Keratinocyte (primary cell): ENCODE measurements at regions not wholly inside any gene's neighbourhood (a gene's known extent, or its start where the extent isn't known, plus 50 kb on each side); places are given as distances from the start of the nearest gene placed in this dataset.

Source experiments
- DNase-seq: peaks from one replicate; pipeline ENCODE4 v3.0.0-alpha.2; 2011; ENCODE audit warnings: low read depth, missing footprints, low spot score
- FAIRE-seq: peaks from 2 replicates; lab custom pipeline; 2011; peaks lifted over from hg19 to GRCh38; lab: Jason Lieb, UNC
- H2AFZ ChIP-seq: 2 replicates; pipeline ENCODE4 v1.6.0; 2012; ENCODE audit warnings: low read length, control low read depth, inconsistent platforms; ENCODE audit not compliant: control insufficient read depth
- H3K27ac ChIP-seq: 2 replicates; pipeline ENCODE4 v1.5.1; 2011; ENCODE audit warnings: low read length; ENCODE audit not compliant: control insufficient read depth, insufficient read depth
- H3K27me3 ChIP-seq: 3 replicates; pipeline ENCODE4 v1.6.0; 2011; ENCODE audit warnings: low read length; ENCODE audit not compliant: control insufficient read depth, insufficient read depth; ENCODE audit errors: extremely low read depth
- H3K36me3 ChIP-seq, 2 experiments: 2 replicates in 1 of 2; 3 replicates in 1 of 2; pipeline ENCODE4 v1.5.1; 2011; ENCODE audit warnings: low read length in 2 of 2, mild to moderate bottlenecking in 1 of 2; ENCODE audit not compliant: control insufficient read depth in 2 of 2, insufficient read depth in 2 of 2; ENCODE audit errors: extremely low read depth in 1 of 2
- H3K4me1 ChIP-seq: 3 replicates; pipeline ENCODE4 v1.5.1; 2011; ENCODE audit warnings: low read length; ENCODE audit not compliant: control insufficient read depth, insufficient read depth; ENCODE audit errors: extremely low read depth
- H3K4me2 ChIP-seq: 3 replicates; pipeline ENCODE4 v1.6.0; 2011; ENCODE audit warnings: low read depth, low read length; ENCODE audit not compliant: control insufficient read depth, insufficient read depth; ENCODE audit errors: extremely low read depth
- H3K4me3 ChIP-seq, 3 experiments: fragments of 200-600 bp in 1 of 3; sonication (generic) in 1 of 3; 2 replicates in 2 of 3; 3 replicates in 1 of 3; pipeline ENCODE4 v1.5.1; 2011 to 2016; ENCODE audit warnings: low read length in 3 of 3, mild to moderate bottlenecking in 3 of 3, control low read depth in 2 of 3, inconsistent platforms in 1 of 3, low read depth in 1 of 3, mixed read lengths in 1 of 3, mixed run types in 1 of 3, moderate library complexity in 1 of 3; ENCODE audit not compliant: control insufficient read depth in 2 of 3, insufficient read depth in 2 of 3; ENCODE audit errors: extremely low read depth in 1 of 3
- H3K79me2 ChIP-seq: 2 replicates; pipeline ENCODE4 v1.6.0; 2012; ENCODE audit warnings: low read length; ENCODE audit not compliant: control insufficient read depth, insufficient read depth
- H3K9ac ChIP-seq: 3 replicates; pipeline ENCODE4 v1.6.0; 2011; ENCODE audit warnings: low read length; ENCODE audit not compliant: control insufficient read depth, insufficient read depth; ENCODE audit errors: extremely low read depth
- H3K9me1 ChIP-seq: 3 replicates; pipeline ENCODE4 v1.6.0; 2011; ENCODE audit warnings: low read length; ENCODE audit not compliant: control insufficient read depth, insufficient read depth; ENCODE audit errors: extremely low read depth
- H3K9me3 ChIP-seq: 2 replicates; pipeline ENCODE4 v1.5.1; 2012; ENCODE audit warnings: low read depth, low read length; ENCODE audit not compliant: control insufficient read depth
- H4K20me1 ChIP-seq: 3 replicates; pipeline ENCODE4 v1.6.0; 2011; ENCODE audit warnings: low read length; ENCODE audit not compliant: control insufficient read depth, insufficient read depth; ENCODE audit errors: extremely low read depth
- EZH2 ChIP-seq: IDR thresholded peaks from one replicate; pipeline ENCODE4 v1.6.1; 2012; ENCODE audit warnings: inconsistent platforms, mild to moderate bottlenecking, low read length, moderate library complexity
- dilution Hi-C: fragments of 300-500 bp; cut with MboI; formaldehyde crosslinking; loops from one replicate; pipeline ENCODE4 v1.7.0; 2020; ENCODE audit warnings: low sequenced_read_pairs; ENCODE audit not compliant: extremely low pct_ligation_motif_present
- TF ChIP-seq, protein P1 (sequence below), 3 experiments: IDR thresholded peaks in 1 of 3; conservative IDR thresholded peaks in 1 of 3; optimal IDR thresholded peaks in 1 of 3; 2 replicates in 2 of 3; 3 replicates in 1 of 3; pipeline versions ENCODE3 to v1.5.1; 2011; ENCODE audit warnings: low read length in 3 of 3, mild to moderate bottlenecking in 3 of 3, moderate library complexity in 2 of 3, control low read depth in 1 of 3, inconsistent platforms in 1 of 3; ENCODE audit not compliant: insufficient read depth in 2 of 3; ENCODE audit errors: extremely low read depth in 1 of 3

DNA sequence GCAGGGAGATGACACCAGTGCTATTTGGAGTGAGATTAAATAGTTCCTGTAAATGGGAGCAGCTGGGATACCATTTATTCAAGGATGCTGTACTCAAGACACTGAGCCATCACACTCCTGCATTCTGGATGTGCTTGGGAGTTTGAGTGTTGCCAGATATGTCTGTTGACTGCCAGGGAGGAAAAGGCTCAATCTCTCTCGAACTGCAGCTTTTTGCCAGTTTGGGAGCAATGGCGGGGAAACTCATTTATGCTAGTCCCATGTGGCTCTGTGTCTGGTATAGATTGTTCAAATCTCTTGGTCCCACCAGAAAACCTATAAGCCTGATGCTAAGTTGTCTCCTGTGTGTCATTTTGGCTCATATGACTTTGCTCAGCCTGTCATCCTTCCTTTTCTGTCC, 363.6 kb downstream of the WDR72 start:
- H3K4me2 ChIP-seq: no peak overlapping the region
- H3K9me1 ChIP-seq: no peaks in the 10 kb centered on the region
- H3K36me3 ChIP-seq: no peaks in the 10 kb centered on the region
- no peaks in the 10 kb centered on the region for H3K27me3 ChIP-seq
- H3K4me3 ChIP-seq: no peak overlapping the region
- H2AFZ ChIP-seq: no peak overlapping the region
- H3K9me3 ChIP-seq: no peaks in the 10 kb centered on the region
- FAIRE-seq (no peak), DNase-seq (no peak)
- H3K4me1 ChIP-seq: no peaks in the 10 kb centered on the region
- dilution Hi-C loops: no loop called here
- H4K20me1 ChIP-seq: no peaks in the 10 kb centered on the region
- no peak overlapping the region for H3K27ac ChIP-seq
- H3K79me2 ChIP-seq: no peaks in the 10 kb centered on the region
- H3K9ac ChIP-seq: no peak overlapping the region
- TF ChIP-seq, protein P1, sequence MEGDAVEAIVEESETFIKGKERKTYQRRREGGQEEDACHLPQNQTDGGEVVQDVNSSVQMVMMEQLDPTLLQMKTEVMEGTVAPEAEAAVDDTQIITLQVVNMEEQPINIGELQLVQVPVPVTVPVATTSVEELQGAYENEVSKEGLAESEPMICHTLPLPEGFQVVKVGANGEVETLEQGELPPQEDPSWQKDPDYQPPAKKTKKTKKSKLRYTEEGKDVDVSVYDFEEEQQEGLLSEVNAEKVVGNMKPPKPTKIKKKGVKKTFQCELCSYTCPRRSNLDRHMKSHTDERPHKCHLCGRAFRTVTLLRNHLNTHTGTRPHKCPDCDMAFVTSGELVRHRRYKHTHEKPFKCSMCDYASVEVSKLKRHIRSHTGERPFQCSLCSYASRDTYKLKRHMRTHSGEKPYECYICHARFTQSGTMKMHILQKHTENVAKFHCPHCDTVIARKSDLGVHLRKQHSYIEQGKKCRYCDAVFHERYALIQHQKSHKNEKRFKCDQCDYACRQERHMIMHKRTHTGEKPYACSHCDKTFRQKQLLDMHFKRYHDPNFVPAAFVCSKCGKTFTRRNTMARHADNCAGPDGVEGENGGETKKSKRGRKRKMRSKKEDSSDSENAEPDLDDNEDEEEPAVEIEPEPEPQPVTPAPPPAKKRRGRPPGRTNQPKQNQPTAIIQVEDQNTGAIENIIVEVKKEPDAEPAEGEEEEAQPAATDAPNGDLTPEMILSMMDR (optimal IDR thresholded peaks at IDR 0.05 in 1 of 3, IDR thresholded peaks at IDR 0.05 in 1 of 3, conservative IDR thresholded peaks at IDR 0.05 in 1 of 3; ENCODE audit: extremely low read depth in 1 of 3, insufficient read depth in 2 of 3, low read length in 3 of 3): no peak
- TF ChIP-seq EZH2: no peak

DNA sequence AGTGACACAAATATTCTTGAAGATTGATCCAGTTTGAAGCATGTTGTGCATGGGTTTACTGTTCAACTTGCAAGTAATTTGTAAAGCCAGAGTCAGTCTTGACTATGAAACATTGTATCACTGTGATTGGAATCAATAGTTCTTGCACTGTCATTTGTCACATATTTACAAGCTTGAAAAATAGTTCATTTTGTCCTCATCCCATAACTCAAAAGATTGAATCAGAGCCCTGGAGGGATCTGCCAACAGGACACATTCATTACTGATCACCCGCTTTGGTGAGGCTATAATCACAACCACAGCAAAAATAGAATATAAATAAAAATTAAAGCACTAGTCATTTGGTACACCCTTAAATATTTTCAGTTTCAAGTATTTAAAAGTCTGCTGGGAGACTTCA, 368.9 kb downstream of the WDR72 start:
- Histone ChIP-seq H4K20me1 (no peaks in the 10 kb centered on the region), H3K9me3 (no peaks in the 10 kb centered on the region), H3K4me3 (no peak overlapping the region), H3K27me3 (no peaks in the 10 kb centered on the region), H3K36me3 (no peaks in the 10 kb centered on the region), H3K79me2 (no peaks in the 10 kb centered on the region), H3K27ac (no peak overlapping the region), H3K4me1 (no peaks in the 10 kb centered on the region), H3K9ac (no peak overlapping the region), H3K9me1 (no peaks in the 10 kb centered on the region), H3K4me2 (no peak overlapping the region), H2AFZ (no peak overlapping the region)
- dilution Hi-C loops: no loop called here
- TF ChIP-seq EZH2: no peak
- TF ChIP-seq, protein P1 (optimal IDR thresholded peaks at IDR 0.05 in 1 of 3, IDR thresholded peaks at IDR 0.05 in 1 of 3, conservative IDR thresholded peaks at IDR 0.05 in 1 of 3; ENCODE audit: extremely low read depth in 1 of 3, insufficient read depth in 2 of 3, low read length in 3 of 3): no peak
- FAIRE-seq: no peak
- no peak for DNase-seq
